Tibial artery (tissue), 4 donors: ENCODE measurements at regions not wholly inside any gene's neighbourhood (a gene's known extent, or its start where the extent isn't known, plus 50 kb on each side); places are given as distances from the start of the nearest gene placed in this dataset.

Experiments used
- DNase-seq, 2 donors: peaks; one replicate each; pipeline ENCODE4 v3.0.0-alpha.2; 2019
- H3K27ac ChIP-seq, 2 donors: fragments of 200-600 bp; sonication (generic) in 1 of 2; 1 replicate in 1 of 2; 2 replicates in 1 of 2; pipeline ENCODE4 v1.5.1; 2018 to 2019; ENCODE audit warnings: mild to moderate bottlenecking in 1 of 2
- H3K27me3 ChIP-seq, 2 donors: fragments of 200-600 bp; sonication (generic) in 1 of 2; one replicate each; pipeline versions ENCODE4 v1.5.1 to v1.6.0; 2016 to 2019
- H3K36me3 ChIP-seq, 3 donors: fragments of 200-600 bp; sonication (generic) in 2 of 3; one replicate each; pipeline ENCODE4 v1.5.1; 2016 to 2019; ENCODE audit warnings: mild to moderate bottlenecking in 2 of 3
- H3K4me1 ChIP-seq, 4 donors: fragments of 200-600 bp; sonication (generic) in 2 of 4; 1 replicate in 3 of 4; 2 replicates in 1 of 4; pipeline ENCODE4 v1.5.1; 2016 to 2019
- H3K4me3 ChIP-seq, 2 donors: fragments of 200-600 bp; sonication (generic) in 1 of 2; 1 replicate in 1 of 2; 2 replicates in 1 of 2; pipeline ENCODE4 v1.5.1; 2018 to 2019; ENCODE audit warnings: mild to moderate bottlenecking in 2 of 2
- H3K9me3 ChIP-seq, 3 donors: fragments of 200-600 bp; sonication (generic) in 1 of 3; one replicate each; pipeline ENCODE4 v1.5.1; 2016 to 2019
- CTCF ChIP-seq, 2 experiments: fragments of 200-600 bp in 1 of 2; fragments of 450-650 bp in 1 of 2; IDR thresholded peaks; one replicate each; pipeline ENCODE4 v1.5.1; 2017 to 2019; ENCODE audit warnings: antibody characterized with exemption in 2 of 2, mild to moderate bottlenecking in 1 of 2, moderate library complexity in 1 of 2
- intact Hi-C: fragments of 100-400 bp; cut with DNase I; formaldehyde crosslinking; loops from one replicate; pipeline ENCODE4 v1.15.0; 2023; ENCODE audit warnings: low total_unique reads

DNA sequence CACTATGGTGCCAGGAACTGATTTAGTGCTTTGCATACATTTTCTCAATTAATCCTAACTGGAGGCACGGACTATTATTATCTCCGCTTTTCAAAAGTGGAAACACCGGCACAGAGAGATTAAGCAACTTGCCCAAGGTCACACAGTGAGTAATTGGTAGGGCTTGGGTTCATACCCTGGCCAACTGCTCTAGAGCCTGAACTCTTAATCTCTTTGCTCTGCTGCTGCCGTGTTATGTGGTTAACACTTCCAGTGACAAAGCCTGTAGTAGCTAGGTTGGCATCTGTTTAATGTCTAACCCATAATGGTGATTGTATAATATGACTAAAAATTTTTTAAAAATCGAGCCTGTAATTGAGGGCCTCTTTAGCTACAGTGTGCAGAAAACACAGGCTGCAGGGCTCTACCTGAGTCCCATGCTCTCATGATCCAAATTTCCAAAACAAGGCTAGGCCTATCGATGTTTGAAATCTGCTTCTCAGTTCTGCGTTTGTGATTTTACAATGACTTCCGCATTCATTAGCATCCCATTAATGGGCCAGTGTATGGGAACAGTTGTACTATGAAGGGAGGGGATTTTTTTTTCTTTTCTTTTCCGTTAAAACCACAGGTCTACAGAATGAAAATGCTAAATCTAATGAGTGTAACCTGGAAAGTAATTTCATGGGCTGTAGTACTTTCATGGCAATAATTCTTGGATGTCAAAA, 219.3 kb upstream of the JADE1 start:
- no peaks in the 10 kb centered on the region for H3K9me3 ChIP-seq
- H3K27me3 ChIP-seq, result no peaks in the 10 kb centered on the region
- no peak overlapping the region for H3K4me3 ChIP-seq
- TF ChIP-seq CTCF (IDR thresholded peaks at IDR 0.05), result no peak
- H3K27ac ChIP-seq, result no peak overlapping the region
- no peaks in the 10 kb centered on the region for H3K4me1 ChIP-seq
- no peaks in the 10 kb centered on the region for H3K36me3 ChIP-seq
- no peak for DNase-seq
- intact Hi-C loops, result no loop called here

GRCh38 chr4:128589384-128589965, 220.0 kb upstream of the JADE1 start:
- Histone ChIP-seq H3K4me1 (no peaks in the 10 kb centered on the region), H3K27me3 (no peaks in the 10 kb centered on the region), H3K4me3 (no peak overlapping the region), H3K9me3 (no peaks in the 10 kb centered on the region), H3K36me3 (no peaks in the 10 kb centered on the region), H3K27ac (no peak overlapping the region)
- DNase-seq, result no peak
- TF ChIP-seq CTCF (IDR thresholded peaks at IDR 0.05), result no peak
- intact Hi-C loops, result no loop called here

GRCh38 chr4:128587382-128587781, 222.1 kb upstream of the JADE1 start:
- no peak overlapping the region for H3K4me3 ChIP-seq
- intact Hi-C loops, result no loop called here
- no peak overlapping the region for H3K27ac ChIP-seq
- H3K27me3 ChIP-seq, result no peaks in the 10 kb centered on the region
- no peaks in the 10 kb centered on the region for H3K4me1 ChIP-seq
- H3K9me3 ChIP-seq, result no peaks in the 10 kb centered on the region
- no peak for DNase-seq
- no peaks in the 10 kb centered on the region for H3K36me3 ChIP-seq
- no peak for TF ChIP-seq CTCF (IDR thresholded peaks at IDR 0.05)

DNA sequence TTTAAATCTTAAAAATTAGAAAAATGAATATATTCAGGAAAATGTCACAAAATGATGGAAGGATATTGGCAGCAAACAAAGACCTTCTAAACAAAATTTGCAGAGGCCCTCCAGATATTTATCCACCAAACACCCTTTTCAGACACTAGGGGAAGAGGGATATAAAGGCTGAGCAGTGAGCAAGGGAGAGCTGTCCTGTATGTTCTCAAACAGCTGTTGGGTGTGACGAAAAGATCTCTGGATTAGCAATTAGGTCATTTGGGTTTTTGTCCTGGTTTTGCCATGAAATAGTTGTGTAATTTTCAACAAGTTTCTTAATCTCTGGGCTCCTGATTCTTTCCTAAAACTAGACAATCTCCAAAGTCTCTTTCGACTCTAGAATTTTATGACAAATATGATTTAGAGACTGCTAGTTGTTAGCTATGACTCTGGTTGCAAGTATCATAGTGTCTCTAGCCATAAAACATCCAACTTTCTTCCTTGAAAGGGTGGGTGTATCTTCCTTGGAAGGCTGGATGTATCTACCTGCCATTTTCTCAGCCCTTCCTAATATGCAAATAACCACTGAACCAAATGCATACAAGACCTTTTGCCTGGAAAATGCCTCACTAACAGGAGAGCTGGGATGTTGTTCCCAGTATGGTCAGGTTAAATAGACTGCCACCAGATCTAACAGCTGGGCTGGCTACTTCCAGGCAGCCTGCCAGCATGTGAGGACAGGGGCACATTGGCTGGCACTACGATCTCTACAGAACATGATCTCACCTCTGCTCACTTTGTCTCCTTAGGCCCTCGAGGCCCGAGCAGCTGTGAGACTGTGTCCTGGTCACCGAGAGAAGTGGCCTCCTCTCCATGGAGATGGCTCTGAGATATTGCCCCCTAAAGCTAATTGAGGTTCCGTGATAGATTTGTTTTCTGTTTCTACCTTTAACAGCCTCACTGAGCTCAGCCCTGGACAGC, 225.5 kb upstream of the JADE1 start:
- H3K9me3 ChIP-seq, result no peaks in the 10 kb centered on the region
- intact Hi-C loops, result no loop called here
- DNase-seq, result no peak
- H3K27ac ChIP-seq, result no peak overlapping the region
- no peaks in the 10 kb centered on the region for H3K4me1 ChIP-seq
- H3K4me3 ChIP-seq, result no peak overlapping the region
- no peak for TF ChIP-seq CTCF (IDR thresholded peaks at IDR 0.05)
- no peaks in the 10 kb centered on the region for H3K36me3 ChIP-seq
- H3K27me3 ChIP-seq, result no peaks in the 10 kb centered on the region

- no peaks in the 10 kb centered on the region for H3K9me3 ChIP-seq
- H3K27me3 ChIP-seq, result no peaks in the 10 kb centered on the region
- no peaks in the 10 kb centered on the region for H3K4me1 ChIP-seq
- no peaks in the 10 kb centered on the region for H3K36me3 ChIP-seq
- H3K4me3 ChIP-seq, result no peak overlapping the region
- DNase-seq, result no peak
- intact Hi-C loops, result no loop called here
- no peak overlapping the region for H3K27ac ChIP-seq
- no peak for TF ChIP-seq CTCF (IDR thresholded peaks at IDR 0.05)
These were observed 227.1 kb upstream of the JADE1 start for GRCh38 chr4:128582427-128582870.
